Breast epithelium (tissue), 3 donors: ENCODE measurements at regions not wholly inside any gene's neighbourhood (a gene's known extent, or its start where the extent isn't known, plus 50 kb on each side); places are given as distances from the start of the nearest gene placed in this dataset.

ENCODE experiments used
- POLR2A ChIP-seq: fragments of 450-650 bp; IDR thresholded peaks from one replicate; pipeline ENCODE4 v1.6.1; 2016; ENCODE audit warnings: antibody characterized with exemption, mild to moderate bottlenecking, moderate library complexity
- POLR2AphosphoS5 ChIP-seq, 3 donors: sonication (generic); formaldehyde crosslinking; IDR thresholded peaks; one replicate each; pipeline ENCODE4 v1.6.1; 2017; ENCODE audit warnings: antibody characterized with exemption in 3 of 3
- TF ChIP-seq, protein P1 (sequence below), 3 donors: fragments of 450-650 bp; IDR thresholded peaks; one replicate each; pipeline ENCODE4 v1.5.1; 2016 to 2017; ENCODE audit warnings: antibody characterized with exemption in 3 of 3, mild to moderate bottlenecking in 3 of 3, moderate library complexity in 3 of 3

DNA sequence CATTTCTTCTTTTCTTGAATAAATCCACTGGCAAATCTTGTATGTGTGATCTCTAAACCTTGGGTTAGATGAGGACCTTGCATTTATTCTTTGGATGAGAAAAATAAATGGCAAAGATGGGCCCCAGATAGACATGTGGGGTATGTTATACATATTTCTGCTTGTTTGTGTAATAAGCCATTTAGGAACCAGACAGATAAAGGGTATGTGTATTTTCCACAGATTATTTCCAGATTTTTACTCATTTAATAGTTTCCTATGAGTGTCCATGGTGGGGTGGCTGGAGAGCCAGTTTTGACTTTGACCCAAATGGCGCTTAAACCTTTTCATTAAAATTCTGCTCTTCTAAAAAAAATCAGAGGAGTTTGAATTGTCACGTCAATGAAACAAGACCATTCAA, 102.8 kb downstream of the MYCN start:
- TF ChIP-seq, protein P1, sequence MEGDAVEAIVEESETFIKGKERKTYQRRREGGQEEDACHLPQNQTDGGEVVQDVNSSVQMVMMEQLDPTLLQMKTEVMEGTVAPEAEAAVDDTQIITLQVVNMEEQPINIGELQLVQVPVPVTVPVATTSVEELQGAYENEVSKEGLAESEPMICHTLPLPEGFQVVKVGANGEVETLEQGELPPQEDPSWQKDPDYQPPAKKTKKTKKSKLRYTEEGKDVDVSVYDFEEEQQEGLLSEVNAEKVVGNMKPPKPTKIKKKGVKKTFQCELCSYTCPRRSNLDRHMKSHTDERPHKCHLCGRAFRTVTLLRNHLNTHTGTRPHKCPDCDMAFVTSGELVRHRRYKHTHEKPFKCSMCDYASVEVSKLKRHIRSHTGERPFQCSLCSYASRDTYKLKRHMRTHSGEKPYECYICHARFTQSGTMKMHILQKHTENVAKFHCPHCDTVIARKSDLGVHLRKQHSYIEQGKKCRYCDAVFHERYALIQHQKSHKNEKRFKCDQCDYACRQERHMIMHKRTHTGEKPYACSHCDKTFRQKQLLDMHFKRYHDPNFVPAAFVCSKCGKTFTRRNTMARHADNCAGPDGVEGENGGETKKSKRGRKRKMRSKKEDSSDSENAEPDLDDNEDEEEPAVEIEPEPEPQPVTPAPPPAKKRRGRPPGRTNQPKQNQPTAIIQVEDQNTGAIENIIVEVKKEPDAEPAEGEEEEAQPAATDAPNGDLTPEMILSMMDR (IDR thresholded peaks at IDR 0.05): no peak
- TF ChIP-seq POLR2A (no peak), POLR2AphosphoS5 (IDR thresholded peaks at IDR 0.05) (no peak)
